ENCODE measurements at regions not wholly inside any gene's neighbourhood (a gene's known extent, or its start where the extent isn't known, plus 50 kb on each side); places are given as distances from the start of the nearest gene placed in this dataset.

- no peak for DNase-seq (ENCODE audit: extremely low read depth, insufficient read length)
- TF ChIP-seq CTCF (IDR thresholded peaks at IDR 0.05; ENCODE audit: insufficient read depth, low read length, poor library complexity, severe bottlenecking) = no peak
- no peaks in the 10 kb centered on the region for H3K36me3 ChIP-seq (ENCODE audit: control insufficient read depth, insufficient read depth, low read length)
- H3K27me3 ChIP-seq (replicated peaks; ENCODE audit: control insufficient read depth, insufficient read depth, low read length) = no peaks in the 10 kb centered on the region
- no peak overlapping the region for H3K4me3 ChIP-seq (replicated peaks; ENCODE audit: low read depth, low read length)
Observed at GRCh38 chr5:147055089-147055826, 176.7 kb upstream of the PPP2R2B start.

- H3K36me3 ChIP-seq (ENCODE audit: control insufficient read depth, insufficient read depth, low read length) = no peaks in the 10 kb centered on the region
- no peak overlapping the region for H3K4me3 ChIP-seq (replicated peaks; ENCODE audit: low read depth, low read length)
- DNase-seq (ENCODE audit: extremely low read depth, insufficient read length) = no peak
- no peaks in the 10 kb centered on the region for H3K27me3 ChIP-seq (replicated peaks; ENCODE audit: control insufficient read depth, insufficient read depth, low read length)
- TF ChIP-seq CTCF (IDR thresholded peaks at IDR 0.05; ENCODE audit: insufficient read depth, low read length, poor library complexity, severe bottlenecking) = no peak
Observed at GRCh38 chr5:147055850-147056566, 177.5 kb upstream of the PPP2R2B start.

DNA sequence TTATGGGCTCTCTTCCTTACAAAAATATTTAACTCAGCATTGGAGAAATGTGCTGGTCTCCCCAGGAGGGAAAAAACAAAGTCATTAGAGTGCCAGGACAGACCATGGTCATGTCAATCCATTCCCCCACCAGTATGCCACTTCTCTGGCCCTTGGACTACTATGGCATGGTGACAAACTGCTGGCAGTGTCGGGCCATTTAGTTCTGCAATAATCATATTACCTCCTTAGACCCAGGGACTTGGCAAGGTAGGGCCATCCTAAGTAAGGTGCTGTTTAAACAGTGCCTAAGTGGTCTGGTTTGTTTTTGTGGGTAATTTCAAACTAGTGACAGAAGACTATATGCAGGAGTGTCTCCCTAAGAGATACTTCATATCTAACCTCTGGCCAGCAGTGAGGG, 177.8 kb upstream of the STK32A start:
- no peak for TF ChIP-seq CTCF (IDR thresholded peaks at IDR 0.05; ENCODE audit: insufficient read depth, low read length, poor library complexity, severe bottlenecking)
- no peak for DNase-seq (ENCODE audit: extremely low read depth, insufficient read length)
- H3K36me3 ChIP-seq (ENCODE audit: control insufficient read depth, insufficient read depth, low read length) = no peaks in the 10 kb centered on the region

DNA sequence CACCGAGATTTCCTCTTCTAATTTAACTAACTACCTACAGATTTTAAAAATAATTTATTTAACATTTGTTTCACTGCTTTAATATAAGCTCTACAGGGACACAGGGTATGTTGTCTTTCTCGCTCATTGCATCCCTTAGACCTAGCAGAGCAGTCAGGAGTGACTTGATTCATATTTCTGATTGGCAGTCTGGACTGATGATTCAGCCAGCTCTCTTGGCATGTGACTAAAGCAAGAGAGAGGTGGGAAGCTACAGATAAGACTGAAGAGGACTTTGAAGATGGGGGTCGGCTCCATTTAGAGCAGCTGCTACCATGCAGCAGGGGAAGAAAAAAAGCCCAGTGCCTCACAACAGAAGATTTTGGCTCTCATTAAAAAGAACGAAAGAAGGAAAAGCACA, 173.4 kb upstream of the STK32A start:
- no peaks in the 10 kb centered on the region for H3K36me3 ChIP-seq (ENCODE audit: control insufficient read depth, insufficient read depth, low read length)
- no peaks in the 10 kb centered on the region for H3K27me3 ChIP-seq (replicated peaks; ENCODE audit: control insufficient read depth, insufficient read depth, low read length)
- H3K4me3 ChIP-seq (replicated peaks; ENCODE audit: low read depth, low read length) = no peak overlapping the region
- DNase-seq (ENCODE audit: extremely low read depth, insufficient read length) = no peak
- TF ChIP-seq CTCF (IDR thresholded peaks at IDR 0.05; ENCODE audit: insufficient read depth, low read length, poor library complexity, severe bottlenecking) = no peak

More for the DNA sequence above, 177.8 kb upstream of the STK32A start:
- Histone ChIP-seq H3K27me3 (replicated peaks; ENCODE audit: control insufficient read depth, insufficient read depth, low read length) (no peaks in the 10 kb centered on the region), H3K4me3 (replicated peaks; ENCODE audit: low read depth, low read length) (no peak overlapping the region)

- TF ChIP-seq CTCF (IDR thresholded peaks at IDR 0.05; ENCODE audit: insufficient read depth, low read length, poor library complexity, severe bottlenecking) = no peak
- Histone ChIP-seq H3K36me3 (ENCODE audit: control insufficient read depth, insufficient read depth, low read length) (no peaks in the 10 kb centered on the region), H3K4me3 (replicated peaks; ENCODE audit: low read depth, low read length) (no peak overlapping the region), H3K27me3 (replicated peaks; ENCODE audit: control insufficient read depth, insufficient read depth, low read length) (no peaks in the 10 kb centered on the region)
- DNase-seq (ENCODE audit: extremely low read depth, insufficient read length) = no peak
Observed at GRCh38 chr5:147062427-147062826, 172.4 kb upstream of the STK32A start.

Measured in GM06990 (cell line).